COR-L47 (cell line): ENCODE measurements at regions not wholly inside any gene's neighbourhood (a gene's known extent, or its start where the extent isn't known, plus 50 kb on each side); places are given as distances from the start of the nearest gene placed in this dataset.

Source experiments
- DNase-seq: peaks from one replicate; lab custom pipeline; 2025; lab: John Stamatoyannopoulos, UW

- no peak for DNase-seq
Measured at GRCh38 chr2:239574054-239574433, 173.2 kb upstream of the HDAC4 start.

- DNase-seq: no peak
Measured at GRCh38 chr2:239570971-239571520, 170.2 kb upstream of the HDAC4 start.

GRCh38 chr2:239570216-239570925 lies 169.6 kb upstream of the HDAC4 start:
- no peak for DNase-seq

- no peak for DNase-seq
Measured at GRCh38 chr2:239569401-239570090, 168.7 kb upstream of the HDAC4 start.

GRCh38 chr2:239568601-239569000 lies 167.8 kb upstream of the HDAC4 start:
- DNase-seq: no peak

- no peak for DNase-seq
Measured at GRCh38 chr2:239567786-239568185, 167.0 kb upstream of the HDAC4 start.

GRCh38 chr2:239566995-239567568 lies 166.3 kb upstream of the HDAC4 start:
- no peak for DNase-seq

- DNase-seq: no peak
Measured at GRCh38 chr2:239566162-239566994, 165.6 kb upstream of the HDAC4 start.

- DNase-seq: no peak
Measured at GRCh38 chr2:239564587-239564986, 163.8 kb upstream of the HDAC4 start.

GRCh38 chr2:239563561-239563960 lies 162.7 kb upstream of the HDAC4 start:
- DNase-seq: no peak

- DNase-seq: no peak
Measured at GRCh38 chr2:239561446-239562001, 160.7 kb upstream of the HDAC4 start.

- DNase-seq: no peak
Measured at GRCh38 chr2:239559417-239560261, 158.8 kb upstream of the HDAC4 start.

- DNase-seq: no peak
Measured at GRCh38 chr2:239558661-239559060, 157.8 kb upstream of the HDAC4 start.

GRCh38 chr2:239557516-239557915 lies 156.7 kb upstream of the HDAC4 start:
- DNase-seq: no peak

GRCh38 chr2:239555571-239555905 lies 154.7 kb upstream of the HDAC4 start:
- DNase-seq: no peak

- DNase-seq: no peak
Measured at GRCh38 chr2:239554766-239555570, 154.1 kb upstream of the HDAC4 start.

- DNase-seq: no peak
Measured at GRCh38 chr2:239553376-239554000, 152.7 kb upstream of the HDAC4 start.

- no peak for DNase-seq
Measured at GRCh38 chr2:239552213-239552926, 151.6 kb upstream of the HDAC4 start.

- no peak for DNase-seq
Measured at GRCh38 chr2:239551206-239551605, 150.4 kb upstream of the HDAC4 start.
